ENCODE measurements at regions not wholly inside any gene's neighbourhood (a gene's known extent, or its start where the extent isn't known, plus 50 kb on each side); places are given as distances from the start of the nearest gene placed in this dataset.

DNA sequence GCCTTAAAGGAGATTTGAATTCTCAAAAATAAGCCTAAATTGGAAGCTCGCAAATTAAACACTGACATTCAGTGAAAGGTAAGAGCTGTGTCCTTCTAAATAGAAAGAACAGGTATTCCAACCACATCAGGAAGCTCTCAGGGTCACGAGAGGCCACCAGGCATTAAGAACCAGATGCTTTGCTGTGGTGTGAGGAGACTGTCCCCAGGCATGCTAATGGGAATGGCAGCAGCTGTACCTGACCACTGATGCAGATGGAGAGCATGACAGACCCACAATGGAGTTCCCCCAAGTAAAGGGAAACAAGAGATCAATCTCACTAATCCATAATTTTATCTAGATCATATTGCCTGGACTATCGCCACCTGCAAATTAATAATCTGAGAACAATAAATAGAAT lies 658.9 kb upstream of the NOX3 start:
- no peak for DNase-seq (ENCODE audit: low read depth)
- no peak for TF ChIP-seq CTCF (IDR thresholded peaks at IDR 0.05; ENCODE audit: low read depth, low read length)
- TF ChIP-seq, protein P1, sequence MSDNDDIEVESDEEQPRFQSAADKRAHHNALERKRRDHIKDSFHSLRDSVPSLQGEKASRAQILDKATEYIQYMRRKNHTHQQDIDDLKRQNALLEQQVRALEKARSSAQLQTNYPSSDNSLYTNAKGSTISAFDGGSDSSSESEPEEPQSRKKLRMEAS (IDR thresholded peaks at IDR 0.05; ENCODE audit: low read depth, low read length): no peak
- no peak for TF ChIP-seq MYC (IDR thresholded peaks at IDR 0.05; ENCODE audit: low read depth, low read length)
- TF ChIP-seq POLR2A (IDR thresholded peaks at IDR 0.05; ENCODE audit: extremely low read depth, insufficient read length): no peak
- H3K4me3 ChIP-seq (ENCODE audit: low read depth, low read length): no peak overlapping the region

DNA sequence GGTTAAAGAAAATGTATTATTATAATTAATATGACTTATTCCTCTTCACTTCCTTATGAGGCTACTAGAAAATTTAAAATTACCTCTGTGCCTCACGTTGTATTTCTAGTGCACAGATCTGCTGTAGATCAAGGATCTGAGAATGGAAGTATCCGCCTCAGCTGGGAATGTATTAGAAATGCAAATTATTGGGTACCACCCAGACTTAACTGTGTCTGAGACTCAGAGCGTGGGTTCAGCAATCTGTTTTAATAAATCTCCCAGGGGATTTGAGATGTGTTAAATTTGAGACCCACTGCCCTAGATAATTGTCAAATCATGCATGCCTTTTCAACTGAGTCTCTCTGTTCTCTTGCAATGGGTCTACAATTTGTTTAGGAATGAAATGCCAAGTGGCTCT lies 658.0 kb upstream of the NOX3 start:
- no peak overlapping the region for H3K4me3 ChIP-seq (ENCODE audit: low read depth, low read length)
- TF ChIP-seq CTCF (IDR thresholded peaks at IDR 0.05; ENCODE audit: low read depth, low read length): no peak
- TF ChIP-seq, protein P1 (IDR thresholded peaks at IDR 0.05; ENCODE audit: low read depth, low read length): no peak
- DNase-seq (ENCODE audit: low read depth): no peak

DNA sequence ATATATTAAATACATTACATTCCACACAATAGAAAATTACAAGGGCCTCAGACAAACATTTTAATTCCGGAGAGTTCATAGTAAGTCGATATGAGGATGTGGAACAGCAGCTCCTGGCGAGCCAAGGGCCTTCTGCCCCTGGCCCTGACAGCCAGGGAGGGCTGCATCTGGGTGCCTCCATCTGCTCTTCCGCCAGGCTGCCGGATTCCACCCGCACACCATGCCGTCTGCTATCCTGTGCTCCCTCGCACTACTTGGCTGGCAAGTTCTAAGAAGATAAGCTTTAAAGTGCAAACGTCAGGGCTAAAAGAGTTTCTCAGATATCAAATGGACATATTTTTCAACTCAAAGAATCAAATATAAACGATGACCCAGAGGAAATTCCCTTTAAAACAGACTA lies 656.3 kb upstream of the NOX3 start:
- no peak overlapping the region for H3K4me3 ChIP-seq (ENCODE audit: low read depth, low read length)
- no peak for TF ChIP-seq CTCF (IDR thresholded peaks at IDR 0.05; ENCODE audit: low read depth, low read length)
- no peak for TF ChIP-seq POLR2A (IDR thresholded peaks at IDR 0.05; ENCODE audit: extremely low read depth, insufficient read length)
- TF ChIP-seq, protein P1 (IDR thresholded peaks at IDR 0.05; ENCODE audit: low read depth, low read length): no peak
- TF ChIP-seq MYC (IDR thresholded peaks at IDR 0.05; ENCODE audit: low read depth, low read length): no peak
- DNase-seq (ENCODE audit: low read depth): no peak

DNA sequence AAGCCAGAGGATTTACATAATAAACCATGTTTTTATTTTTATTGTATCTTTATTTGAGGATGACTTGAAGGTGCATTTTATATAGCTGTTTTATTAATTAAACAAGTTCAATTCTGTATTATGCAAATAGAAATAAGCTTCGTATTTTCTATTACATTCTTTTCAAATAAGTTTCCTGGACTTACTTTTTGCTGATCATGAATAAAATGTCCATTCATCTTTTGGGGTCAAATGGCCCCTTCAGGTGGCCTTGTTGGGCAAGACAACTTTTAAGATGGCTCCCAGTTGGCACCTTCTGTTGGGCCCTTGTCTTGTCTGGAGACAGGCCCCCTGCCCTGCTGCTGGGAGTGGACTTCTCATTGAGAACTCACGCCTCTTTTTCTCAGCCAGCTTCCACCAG lies 654.6 kb upstream of the NOX3 start:
- no peak overlapping the region for H3K4me3 ChIP-seq (ENCODE audit: low read depth, low read length)
- TF ChIP-seq POLR2A (IDR thresholded peaks at IDR 0.05; ENCODE audit: extremely low read depth, insufficient read length) (no peak), MYC (IDR thresholded peaks at IDR 0.05; ENCODE audit: low read depth, low read length) (no peak), CTCF (IDR thresholded peaks at IDR 0.05; ENCODE audit: low read depth, low read length) (no peak)
- TF ChIP-seq, protein P1 (IDR thresholded peaks at IDR 0.05; ENCODE audit: low read depth, low read length): no peak
- no peak for DNase-seq (ENCODE audit: low read depth)

- no peak overlapping the region for H3K4me3 ChIP-seq (ENCODE audit: low read depth, low read length)
- no peak for DNase-seq (ENCODE audit: low read depth)
- TF ChIP-seq MYC (IDR thresholded peaks at IDR 0.05; ENCODE audit: low read depth, low read length) (no peak), POLR2A (IDR thresholded peaks at IDR 0.05; ENCODE audit: extremely low read depth, insufficient read length) (no peak), CTCF (IDR thresholded peaks at IDR 0.05; ENCODE audit: low read depth, low read length) (no peak)
- TF ChIP-seq, protein P1 (IDR thresholded peaks at IDR 0.05; ENCODE audit: low read depth, low read length): no peak
These were observed 654.1 kb upstream of the NOX3 start for GRCh38 chr6:156109713-156110112.

- no peak for TF ChIP-seq MYC (IDR thresholded peaks at IDR 0.05; ENCODE audit: low read depth, low read length)
- no peak for DNase-seq (ENCODE audit: low read depth)
These were observed 652.0 kb upstream of the NOX3 start for GRCh38 chr6:156107624-156108101.

More at GRCh38 chr6:156107624-156108101, 652.0 kb upstream of the NOX3 start:
- no peak overlapping the region for H3K4me3 ChIP-seq (ENCODE audit: low read depth, low read length)
